HepG2 (cell line): ENCODE measurements at regions not wholly inside any gene's neighbourhood (a gene's known extent, or its start where the extent isn't known, plus 50 kb on each side); places are given as distances from the start of the nearest gene placed in this dataset.

Experiments used
- ATAC-seq: fragments of 200-7000 bp; cut with Tn5 transposase; 3 replicates; pipeline ENCODE4 v1.9.1; 2020; ENCODE audit warnings: mild to moderate bottlenecking, moderate library complexity
- BruUV-seq: library from RNA; stranded (reverse); fragments of 400-500 nt; replicated peaks from 2 replicates; lab custom pipeline; 2021; lab: Mats Ljungman, UMichigan
- CTCF ChIA-PET: fragments of 300-600 bp; formaldehyde crosslinking; extraction: SDS; loops from one replicate; lab custom pipeline; 2021; ENCODE audit warnings: low total read pairs, inconsistent platforms, low intra/inter-chr PET ratio; lab: Yijun Ruan, JAX
- POLR2A ChIA-PET: fragments of 350-600 bp; sonication (Branson Sonifier 250); formaldehyde crosslinking; loops from one replicate; lab custom pipeline; 2020; ENCODE audit warnings: antibody characterized with exemption, inconsistent platforms; lab: Yijun Ruan, JAX
- DNase-seq: peaks from one replicate; pipeline ENCODE4 v3.0.0-alpha.2; 2015; ENCODE audit warnings: low spot score
- FAIRE-seq: peaks from 3 replicates; lab custom pipeline; 2011; peaks lifted over from hg19 to GRCh38; lab: Jason Lieb, UNC
- H2AFZ ChIP-seq: one replicate; pipeline ENCODE4 v1.6.1; 2011; ENCODE audit warnings: low read length, inconsistent platforms
- H3K27ac ChIP-seq: fragments of 300-600 bp; 3 replicates; pipeline ENCODE4 v1.8.0; 2011; ENCODE audit warnings: mixed run types, mild to moderate bottlenecking, mixed read lengths, low read length, inconsistent platforms; ENCODE audit not compliant: insufficient read depth; ENCODE audit errors: extremely low read length
- H3K27me3 ChIP-seq, 2 experiments: fragments of 200-600 bp in 1 of 2; 2 replicates in 1 of 2; 3 replicates in 1 of 2; pipeline versions ENCODE4 v1.6.0 to v1.8.0; 2011; ENCODE audit warnings: low read length in 2 of 2, mild to moderate bottlenecking in 2 of 2, moderate library complexity in 2 of 2, inconsistent platforms in 1 of 2; ENCODE audit not compliant: insufficient read depth in 2 of 2, control insufficient read depth in 1 of 2
- H3K36me3 ChIP-seq, 2 experiments: fragments of 200-600 bp in 1 of 2; replicated peaks in 1 of 2; 2 replicates in 1 of 2; 3 replicates in 1 of 2; pipeline versions ENCODE4 v1.5.1 to v1.8.0; 2011; ENCODE audit warnings: low read length in 2 of 2, inconsistent platforms in 1 of 2; ENCODE audit not compliant: insufficient read depth in 2 of 2, control insufficient read depth in 1 of 2
- H3K4me1 ChIP-seq: 2 replicates; pipeline ENCODE4 v1.5.1; 2012; ENCODE audit warnings: low read length, inconsistent platforms; ENCODE audit not compliant: insufficient read depth
- H3K4me2 ChIP-seq: 2 replicates; pipeline ENCODE4 v1.6.0; 2011; ENCODE audit warnings: low read depth, low read length, inconsistent platforms
- H3K4me3 ChIP-seq, 3 experiments: fragments of 200-600 bp in 1 of 3; sonication (generic), shearing (Covaris generic) in 1 of 3; replicated peaks in 1 of 3; 2 replicates each; pipeline ENCODE4 v1.5.1; 2011 to 2016; ENCODE audit warnings: low read length in 3 of 3, inconsistent platforms in 2 of 3, low read depth in 2 of 3, mild to moderate bottlenecking in 2 of 3, control low read depth in 1 of 3, mixed read lengths in 1 of 3; ENCODE audit not compliant: insufficient read depth in 1 of 3
- H3K79me2 ChIP-seq: one replicate; pipeline ENCODE4 v1.6.1; 2011; ENCODE audit warnings: low read length, inconsistent platforms; ENCODE audit not compliant: insufficient read depth
- H3K9ac ChIP-seq: 2 replicates; pipeline ENCODE4 v1.6.0; 2011; ENCODE audit warnings: mild to moderate bottlenecking, low read depth, low read length, inconsistent platforms; ENCODE audit not compliant: insufficient read depth
- H3K9me3 ChIP-seq: 2 replicates; pipeline ENCODE4 v1.5.1; 2012; ENCODE audit warnings: mild to moderate bottlenecking, low read length
- H4K20me1 ChIP-seq: 2 replicates; pipeline ENCODE4 v1.6.0; 2011; ENCODE audit warnings: inconsistent platforms, mild to moderate bottlenecking, low read length, moderate library complexity; ENCODE audit not compliant: insufficient read depth
- CHD2 ChIP-seq: IDR thresholded peaks from 2 replicates; pipeline ENCODE4 v1.6.1; 2011; ENCODE audit warnings: low read depth, low read length, improper control_type of control experiment
- HOXA5 ChIP-seq: sonication (generic); formaldehyde crosslinking; IDR thresholded peaks from 2 replicates; pipeline ENCODE4 v1.4.0; 2020; ENCODE audit warnings: missing genetic modification reagents
- NFE2L1 ChIP-seq: sonication (generic); formaldehyde crosslinking; IDR thresholded peaks from 2 replicates; pipeline ENCODE4 v1.4.0; 2020; ENCODE audit warnings: missing genetic modification reagents, mild to moderate bottlenecking, borderline replicate concordance
- NFKBIZ ChIP-seq: IDR thresholded peaks from 2 replicates; pipeline ENCODE4 v1.6.1; 2018; ENCODE audit warnings: missing genetic modification reagents, missing compliant biosample characterization
- SNAPC4 ChIP-seq: sonication (generic); formaldehyde crosslinking; IDR thresholded peaks from 2 replicates; pipeline ENCODE4 v1.4.0; 2020; ENCODE audit warnings: mild to moderate bottlenecking, missing genetic modification reagents
- SYNCRIP ChIP-seq: fragments of 200-400 bp; formaldehyde crosslinking; IDR thresholded peaks from 2 replicates; pipeline ENCODE4 v1.6.1; 2018; ENCODE audit warnings: mild to moderate bottlenecking, low read depth, low read length; ENCODE audit not compliant: insufficient read depth
- ZMAT5 ChIP-seq: sonication (generic); formaldehyde crosslinking; IDR thresholded peaks from 2 replicates; pipeline ENCODE4 v1.5.0; 2020; ENCODE audit warnings: mild to moderate bottlenecking, low read depth, missing genetic modification reagents, borderline replicate concordance
- ZNF121 ChIP-seq: sonication (generic); formaldehyde crosslinking; IDR thresholded peaks from 2 replicates; pipeline ENCODE4 v1.5.0; 2020; ENCODE audit warnings: mild to moderate bottlenecking, missing genetic modification reagents
- ZNF407 ChIP-seq: sonication (generic); formaldehyde crosslinking; IDR thresholded peaks from one replicate; pipeline ENCODE4 v1.5.1; 2020; ENCODE audit warnings: mild to moderate bottlenecking, missing genetic modification reagents; ENCODE audit errors: not compliant biosample characterization
- WGBS: methylation state at CpG from one replicate; pipeline ENCODE4 v1.1.6; 2017; ENCODE audit warnings: low lambda C conversion rate; 5-methylcytosine and 5-hydroxymethylcytosine counted together
- in situ Hi-C: cut with HindIII; loops from 2 replicates; pipeline ENCODE4 v1.10.0; 2017; ENCODE audit warnings: low pct_unique_long_range_greater_than_20kb; ENCODE audit not compliant: extremely low pct_ligation_motif_present
- intact Hi-C: fragments of 100-400 bp; cut with micrococcal nuclease; formaldehyde crosslinking; loops from one replicate; pipeline ENCODE4 v1.10.0; 2022; ENCODE audit not compliant: unreplicated experiment

- intact Hi-C loops (no loop called here), in situ Hi-C loops (no loop called here)
- no peaks in the 10 kb centered on the region for H4K20me1 ChIP-seq
- no peaks in the 10 kb centered on the region for H3K36me3 ChIP-seq
- DNase-seq (no peak), ATAC-seq (no peak), FAIRE-seq (no peak)
- H3K27ac ChIP-seq: no peak overlapping the region
- no peak overlapping the region for H3K9ac ChIP-seq
- H3K4me1 ChIP-seq: no peaks in the 10 kb centered on the region
- H2AFZ ChIP-seq: no peak overlapping the region
- no peaks in the 10 kb centered on the region for H3K9me3 ChIP-seq
- H3K79me2 ChIP-seq: no peaks in the 10 kb centered on the region
- H3K4me3 ChIP-seq: no peak overlapping the region
- 0% methylated on average over 2 of the region's 2 CpGs for WGBS
- POLR2A ChIA-PET: no interaction called here
- no peak overlapping the region for H3K4me2 ChIP-seq
- CTCF ChIA-PET: no interaction called here
- no TSS peak for BruUV-seq
- H3K27me3 ChIP-seq: peaks cover 0 to 12% of the 10 kb centered on the region in 2 experiments; a peak in 2 of 5 replicates
- no peak for TF ChIP-seq ZNF121 (CRISPR knock-in tag)
- no peak for TF ChIP-seq NFKBIZ (CRISPR knock-in tag)
- TF ChIP-seq NFE2L1 (CRISPR knock-in tag): no peak
- no peak for TF ChIP-seq ZNF407 (CRISPR knock-in tag)
- TF ChIP-seq ZMAT5 (CRISPR knock-in tag): no peak
- TF ChIP-seq HOXA5: no peak
- TF ChIP-seq CHD2: no peak
- no peak for TF ChIP-seq SNAPC4 (CRISPR knock-in tag)
- TF ChIP-seq SYNCRIP: no peak
These were observed 162.0 kb downstream of the COL6A3 start for GRCh38 chr2:237251986-237252385.
